ENCODE measurements at regions not wholly inside any gene's neighbourhood (a gene's known extent, or its start where the extent isn't known, plus 50 kb on each side); places are given as distances from the start of the nearest gene placed in this dataset.

DNA sequence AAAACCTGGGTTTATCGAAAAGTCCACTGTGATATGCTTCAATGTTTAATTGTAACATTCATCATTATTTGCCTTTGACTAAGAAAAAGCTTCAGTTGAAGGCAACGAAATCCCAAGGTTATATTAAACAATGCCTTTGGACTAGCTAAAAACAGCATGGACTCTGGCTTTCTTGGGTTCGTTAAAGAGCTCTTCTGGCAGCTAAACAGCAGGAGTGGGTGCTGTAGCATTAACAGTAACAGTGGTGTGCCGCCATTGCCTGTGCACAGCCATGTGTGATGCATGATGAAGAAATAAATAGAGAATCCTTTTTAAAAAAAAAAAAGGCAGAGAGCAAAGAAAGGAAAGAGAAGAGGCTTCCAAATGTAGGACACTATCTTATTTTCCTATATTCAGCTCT lies 406.6 kb upstream of the FAT3 start:
- H3K4me1 ChIP-seq (ENCODE audit: control insufficient read depth in 1 of 2, low read depth in 2 of 2): no peaks in the 10 kb centered on the region
- no peaks in the 10 kb centered on the region for H3K36me3 ChIP-seq
- DNase-seq (ENCODE audit: low spot score) (no peak), ATAC-seq (ENCODE audit: insufficient number of reproducible peaks, low FRiP score, low read depth) (no peak)
- no peaks in the 10 kb centered on the region for H3K27me3 ChIP-seq (replicated peaks; ENCODE audit: insufficient read depth)
- H3K27ac ChIP-seq: no peak overlapping the region
- H3K4me3 ChIP-seq: no peak overlapping the region
- H3K9me3 ChIP-seq: no peaks in the 10 kb centered on the region
- TF ChIP-seq, protein P1, sequence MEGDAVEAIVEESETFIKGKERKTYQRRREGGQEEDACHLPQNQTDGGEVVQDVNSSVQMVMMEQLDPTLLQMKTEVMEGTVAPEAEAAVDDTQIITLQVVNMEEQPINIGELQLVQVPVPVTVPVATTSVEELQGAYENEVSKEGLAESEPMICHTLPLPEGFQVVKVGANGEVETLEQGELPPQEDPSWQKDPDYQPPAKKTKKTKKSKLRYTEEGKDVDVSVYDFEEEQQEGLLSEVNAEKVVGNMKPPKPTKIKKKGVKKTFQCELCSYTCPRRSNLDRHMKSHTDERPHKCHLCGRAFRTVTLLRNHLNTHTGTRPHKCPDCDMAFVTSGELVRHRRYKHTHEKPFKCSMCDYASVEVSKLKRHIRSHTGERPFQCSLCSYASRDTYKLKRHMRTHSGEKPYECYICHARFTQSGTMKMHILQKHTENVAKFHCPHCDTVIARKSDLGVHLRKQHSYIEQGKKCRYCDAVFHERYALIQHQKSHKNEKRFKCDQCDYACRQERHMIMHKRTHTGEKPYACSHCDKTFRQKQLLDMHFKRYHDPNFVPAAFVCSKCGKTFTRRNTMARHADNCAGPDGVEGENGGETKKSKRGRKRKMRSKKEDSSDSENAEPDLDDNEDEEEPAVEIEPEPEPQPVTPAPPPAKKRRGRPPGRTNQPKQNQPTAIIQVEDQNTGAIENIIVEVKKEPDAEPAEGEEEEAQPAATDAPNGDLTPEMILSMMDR (IDR thresholded peaks at IDR 0.05): no peak

DNA sequence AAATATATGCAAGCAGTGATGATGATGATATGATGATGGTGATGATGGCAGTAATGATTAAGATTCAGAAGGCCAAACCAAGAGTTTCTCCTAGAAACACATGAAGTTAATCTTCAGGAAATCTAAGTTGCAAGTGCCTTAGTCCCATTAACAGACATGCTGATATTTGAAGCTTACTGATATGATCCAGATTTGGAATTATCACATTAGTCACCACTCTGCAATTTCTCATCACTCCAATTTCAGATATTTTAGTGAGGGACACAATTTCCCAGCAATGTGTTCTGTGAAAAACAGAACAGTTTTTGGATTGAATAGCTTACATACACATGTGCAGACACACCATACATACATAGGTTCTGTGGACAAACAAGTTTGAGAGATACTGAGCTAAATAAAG lies 411.4 kb upstream of the FAT3 start:
- H3K4me1 ChIP-seq (ENCODE audit: control insufficient read depth in 1 of 2, low read depth in 2 of 2): no peaks in the 10 kb centered on the region
- DNase-seq (ENCODE audit: low spot score) (no peak), ATAC-seq (ENCODE audit: insufficient number of reproducible peaks, low FRiP score, low read depth) (no peak)
- H3K27me3 ChIP-seq (replicated peaks; ENCODE audit: insufficient read depth): no peaks in the 10 kb centered on the region
- no peaks in the 10 kb centered on the region for H3K36me3 ChIP-seq
- no peak overlapping the region for H3K27ac ChIP-seq
- TF ChIP-seq, protein P1 (IDR thresholded peaks at IDR 0.05): no peak
- H3K4me3 ChIP-seq: no peak overlapping the region
- no peaks in the 10 kb centered on the region for H3K9me3 ChIP-seq

DNA sequence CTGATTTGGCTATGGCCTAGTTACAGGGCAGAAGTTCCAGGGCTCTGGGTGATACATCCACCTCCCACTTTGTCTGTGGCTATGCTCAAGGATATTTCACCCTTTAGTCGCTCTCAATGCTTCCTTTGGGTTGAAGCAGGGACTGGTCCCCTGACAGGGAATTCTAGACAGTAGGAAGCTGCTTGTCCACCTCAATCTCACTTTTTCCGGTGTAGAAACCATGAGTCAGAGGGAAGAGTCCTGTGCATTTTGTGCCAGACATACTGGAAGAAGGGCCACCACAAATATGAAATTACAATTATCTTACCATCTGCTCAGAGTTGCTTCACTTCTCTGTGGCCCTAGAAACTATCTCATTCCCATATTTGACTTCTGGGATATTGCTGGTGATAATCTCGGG lies 413.7 kb upstream of the FAT3 start:
- H3K9me3 ChIP-seq: no peaks in the 10 kb centered on the region
- H3K27ac ChIP-seq: no peak overlapping the region
- no peaks in the 10 kb centered on the region for H3K36me3 ChIP-seq
- TF ChIP-seq, protein P1 (IDR thresholded peaks at IDR 0.05): no peak
- no peaks in the 10 kb centered on the region for H3K4me1 ChIP-seq (ENCODE audit: control insufficient read depth in 1 of 2, low read depth in 2 of 2)
- ATAC-seq (ENCODE audit: insufficient number of reproducible peaks, low FRiP score, low read depth) (no peak), DNase-seq (ENCODE audit: low spot score) (no peak)
- H3K27me3 ChIP-seq (replicated peaks; ENCODE audit: insufficient read depth): no peaks in the 10 kb centered on the region
- no peak overlapping the region for H3K4me3 ChIP-seq

DNA sequence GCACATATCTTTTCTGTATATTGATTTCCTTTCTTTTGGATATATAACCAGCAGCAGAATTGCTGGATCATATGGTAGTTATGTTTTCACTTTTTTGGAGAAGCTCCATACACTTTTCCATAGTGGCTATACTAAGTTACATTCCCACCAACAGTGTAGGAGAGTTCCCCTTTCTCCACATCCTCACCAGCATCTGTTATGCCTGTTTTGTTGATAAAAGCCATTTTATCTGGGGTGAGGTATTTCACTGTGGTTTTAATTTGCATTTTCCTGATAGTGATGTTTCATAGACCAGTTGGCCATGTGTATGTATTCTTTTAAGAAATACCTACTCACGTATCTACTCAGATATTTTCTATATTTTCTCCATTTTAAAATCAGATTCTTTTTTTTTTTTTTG lies 419.3 kb upstream of the FAT3 start:
- TF ChIP-seq, protein P1 (IDR thresholded peaks at IDR 0.05): no peak
- ATAC-seq (ENCODE audit: insufficient number of reproducible peaks, low FRiP score, low read depth): no peak
- no peak for DNase-seq (ENCODE audit: low spot score)

DNA sequence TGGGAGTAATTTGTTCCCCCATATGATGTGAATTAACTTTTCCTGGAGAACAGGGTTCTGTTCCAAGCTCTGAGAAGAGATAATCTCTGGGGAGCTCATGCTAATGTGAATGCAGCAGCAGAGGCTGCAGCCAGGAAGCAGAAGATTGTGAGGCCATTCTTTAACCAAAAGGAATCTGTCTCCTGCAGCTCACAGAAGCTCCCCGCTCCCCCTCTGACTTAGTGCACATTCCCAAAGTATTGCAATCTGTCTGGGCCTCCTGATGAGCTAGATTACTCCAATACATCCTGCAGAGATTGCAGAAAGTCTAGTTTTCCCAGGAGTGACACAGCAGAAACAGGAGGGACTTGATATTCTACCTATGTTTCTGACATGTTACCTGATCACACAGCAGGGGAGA lies 420.6 kb upstream of the FAT3 start:
- H3K27me3 ChIP-seq (replicated peaks; ENCODE audit: insufficient read depth): no peaks in the 10 kb centered on the region
- TF ChIP-seq, protein P1 (IDR thresholded peaks at IDR 0.05): no peak
- H3K4me3 ChIP-seq: no peak overlapping the region
- no peaks in the 10 kb centered on the region for H3K36me3 ChIP-seq
- DNase-seq (ENCODE audit: low spot score) (no peak), ATAC-seq (ENCODE audit: insufficient number of reproducible peaks, low FRiP score, low read depth) (no peak)
- H3K27ac ChIP-seq: no peak overlapping the region
- no peaks in the 10 kb centered on the region for H3K9me3 ChIP-seq
- H3K4me1 ChIP-seq (ENCODE audit: control insufficient read depth in 1 of 2, low read depth in 2 of 2): no peaks in the 10 kb centered on the region

More for the DNA sequence above, 419.3 kb upstream of the FAT3 start:
- no peaks in the 10 kb centered on the region for H3K4me1 ChIP-seq (ENCODE audit: control insufficient read depth in 1 of 2, low read depth in 2 of 2)
- no peaks in the 10 kb centered on the region for H3K9me3 ChIP-seq
- no peak overlapping the region for H3K27ac ChIP-seq
- no peaks in the 10 kb centered on the region for H3K27me3 ChIP-seq (replicated peaks; ENCODE audit: insufficient read depth)
- H3K36me3 ChIP-seq: no peaks in the 10 kb centered on the region
- no peak overlapping the region for H3K4me3 ChIP-seq
